PFSK-1 (cell line): ENCODE measurements at regions not wholly inside any gene's neighbourhood (a gene's known extent, or its start where the extent isn't known, plus 50 kb on each side); places are given as distances from the start of the nearest gene placed in this dataset.

ENCODE experiments used
- FOXP2 ChIP-seq: optimal IDR thresholded peaks from 2 replicates; pipeline ENCODE3; 2011; ENCODE audit warnings: borderline replicate concordance, control low read depth, inconsistent platforms; ENCODE audit not compliant: insufficient read depth; ENCODE audit errors: extremely low read length, extremely low read depth
- POLR2AphosphoS5 ChIP-seq: IDR thresholded peaks from 2 replicates; pipeline ENCODE4 v1.6.1; 2012; ENCODE audit warnings: low read depth, mild to moderate bottlenecking, control low read depth, low read length, moderate library complexity
- REST ChIP-seq, 2 experiments: IDR thresholded peaks; 2 replicates each; pipeline versions ENCODE4 v1.6.1 to v1.8.0; 2011 to 2012; ENCODE audit warnings: low read depth in 2 of 2, low read length in 2 of 2, control low read depth in 1 of 2, inconsistent platforms in 1 of 2, mild to moderate bottlenecking in 1 of 2, moderate library complexity in 1 of 2; ENCODE audit not compliant: insufficient read depth in 1 of 2
- SIN3A ChIP-seq: IDR thresholded peaks from 2 replicates; pipeline ENCODE4 v1.6.1; 2012; ENCODE audit warnings: mild to moderate bottlenecking, low read length, moderate library complexity, borderline replicate concordance; ENCODE audit not compliant: insufficient read depth
- TAF1 ChIP-seq: IDR thresholded peaks from 2 replicates; pipeline ENCODE4 v1.6.1; 2012; ENCODE audit warnings: low read length, control low read depth, borderline replicate concordance; ENCODE audit not compliant: insufficient read depth

- TF ChIP-seq SIN3A (no peak), POLR2AphosphoS5 (no peak), REST (IDR thresholded peaks at IDR 0.05; ENCODE audit: insufficient read depth in 1 of 2, low read depth in 2 of 2, low read length in 2 of 2) (no peak), TAF1 (no peak), FOXP2 (no peak)
Measured at GRCh38 chr10:83636826-83637225, 502.5 kb upstream of the GHITM start.

GRCh38 chr10:83647526-83647925, 491.8 kb upstream of the GHITM start:
- TF ChIP-seq TAF1 (no peak), POLR2AphosphoS5 (no peak), SIN3A (no peak), FOXP2 (no peak), REST (IDR thresholded peaks at IDR 0.05; ENCODE audit: insufficient read depth in 1 of 2, low read depth in 2 of 2, low read length in 2 of 2) (no peak)

- TF ChIP-seq REST (IDR thresholded peaks at IDR 0.05; ENCODE audit: insufficient read depth in 1 of 2, low read depth in 2 of 2, low read length in 2 of 2) (no peak), POLR2AphosphoS5 (no peak), TAF1 (no peak), FOXP2 (no peak), SIN3A (no peak)
Measured at GRCh38 chr10:83648201-83648600, 491.1 kb upstream of the GHITM start.

GRCh38 chr10:83649471-83649870, 489.8 kb upstream of the GHITM start:
- TF ChIP-seq TAF1 = no peak
- TF ChIP-seq REST (IDR thresholded peaks at IDR 0.05; ENCODE audit: insufficient read depth in 1 of 2, low read depth in 2 of 2, low read length in 2 of 2) = no peak
- TF ChIP-seq SIN3A = no peak
- TF ChIP-seq FOXP2 = no peak
- no peak for TF ChIP-seq POLR2AphosphoS5

- no peak for TF ChIP-seq TAF1
- TF ChIP-seq FOXP2 = no peak
- no peak for TF ChIP-seq REST (IDR thresholded peaks at IDR 0.05; ENCODE audit: insufficient read depth in 1 of 2, low read depth in 2 of 2, low read length in 2 of 2)
- no peak for TF ChIP-seq POLR2AphosphoS5
- no peak for TF ChIP-seq SIN3A
Measured at GRCh38 chr10:83654689-83655088, 484.6 kb upstream of the GHITM start.
